ENCODE measurements at regions not wholly inside any gene's neighbourhood (a gene's known extent, or its start where the extent isn't known, plus 50 kb on each side); places are given as distances from the start of the nearest gene placed in this dataset.
A peak's percentile ranks its signal among the peaks of the same experiment; 100 is the strongest.

- TF ChIP-seq CTCF (conservative IDR thresholded peaks at IDR 0.05; ENCODE audit: low read depth, low read length) = no peak
Measured at GRCh38 chr6:71199736-71200135, 88.9 kb upstream of the OGFRL1 start.

GRCh38 chr6:71203206-71203605 lies 85.4 kb upstream of the OGFRL1 start:
- H3K4me3 ChIP-seq (ENCODE audit: low read depth, low read length) = no peak overlapping the region
- TF ChIP-seq CTCF (conservative IDR thresholded peaks at IDR 0.05; ENCODE audit: low read depth, low read length) = no peak
- DNase-seq (ENCODE audit: low read depth) = no peak

More at GRCh38 chr6:71199736-71200135, 88.9 kb upstream of the OGFRL1 start:
- H3K4me3 ChIP-seq (ENCODE audit: low read depth, low read length) = no peak overlapping the region
- no peak for DNase-seq (ENCODE audit: low read depth)

- H3K4me3 ChIP-seq (ENCODE audit: low read depth, low read length) = no peak overlapping the region
- DNase-seq (ENCODE audit: low read depth) = no peak
Measured at GRCh38 chr6:71204741-71205140, 83.9 kb upstream of the OGFRL1 start.

GRCh38 chr6:71205336-71205956 lies 83.2 kb upstream of the OGFRL1 start:
- H3K4me3 ChIP-seq (ENCODE audit: low read depth, low read length) = no peak overlapping the region
- TF ChIP-seq CTCF (conservative IDR thresholded peaks at IDR 0.05; ENCODE audit: low read depth, low read length) = peak; percentile 11
- DNase-seq (ENCODE audit: low read depth) = peak; percentile 63

More at GRCh38 chr6:71204741-71205140, 83.9 kb upstream of the OGFRL1 start:
- TF ChIP-seq CTCF (conservative IDR thresholded peaks at IDR 0.05; ENCODE audit: low read depth, low read length) = no peak

GRCh38 chr6:71206089-71206488 lies 82.5 kb upstream of the OGFRL1 start:
- no peak for DNase-seq (ENCODE audit: low read depth)
- H3K4me3 ChIP-seq (ENCODE audit: low read depth, low read length) = no peak overlapping the region
- no peak for TF ChIP-seq CTCF (conservative IDR thresholded peaks at IDR 0.05; ENCODE audit: low read depth, low read length)

- no peak overlapping the region for H3K4me3 ChIP-seq (ENCODE audit: low read depth, low read length)
- TF ChIP-seq CTCF (conservative IDR thresholded peaks at IDR 0.05; ENCODE audit: low read depth, low read length) = no peak
- no peak for DNase-seq (ENCODE audit: low read depth)
Measured at GRCh38 chr6:71209206-71209605, 79.4 kb upstream of the OGFRL1 start.

- no peak for DNase-seq (ENCODE audit: low read depth)
- no peak overlapping the region for H3K4me3 ChIP-seq (ENCODE audit: low read depth, low read length)
- no peak for TF ChIP-seq CTCF (conservative IDR thresholded peaks at IDR 0.05; ENCODE audit: low read depth, low read length)
Measured at GRCh38 chr6:71209626-71210025, 79.0 kb upstream of the OGFRL1 start.

All from choroid plexus epithelial cell (primary cell).